Muscle layer of duodenum (tissue), 2 donors: ENCODE measurements at regions not wholly inside any gene's neighbourhood (a gene's known extent, or its start where the extent isn't known, plus 50 kb on each side); places are given as distances from the start of the nearest gene placed in this dataset.

Source experiments
- H3K27ac ChIP-seq: one replicate; pipeline ENCODE4 v1.7.0; 2013; ENCODE audit warnings: mild to moderate bottlenecking, low read length
- H3K27me3 ChIP-seq: one replicate; pipeline ENCODE4 v1.7.0; 2013; ENCODE audit warnings: low read depth, mild to moderate bottlenecking, control low read depth, low read length
- H3K36me3 ChIP-seq, 2 donors: one replicate each; pipeline ENCODE4 v1.7.0; 2013; ENCODE audit warnings: low read length in 2 of 2, control low read depth in 1 of 2, mild to moderate bottlenecking in 1 of 2; ENCODE audit not compliant: insufficient read depth in 2 of 2, control insufficient read depth in 1 of 2
- H3K4me1 ChIP-seq, 2 donors: one replicate each; pipeline ENCODE4 v1.7.0; 2013; ENCODE audit warnings: low read length in 2 of 2, mild to moderate bottlenecking in 2 of 2, control low read depth in 1 of 2, moderate library complexity in 1 of 2; ENCODE audit not compliant: insufficient read depth in 2 of 2, control insufficient read depth in 1 of 2
- H3K4me3 ChIP-seq, 2 donors: one replicate each; pipeline ENCODE4 v1.7.0; 2013; ENCODE audit warnings: low read length in 2 of 2, low read depth in 1 of 2, mild to moderate bottlenecking in 1 of 2
- H3K9me3 ChIP-seq, 2 donors: one replicate each; pipeline ENCODE4 v1.7.0; 2013; ENCODE audit warnings: low read length in 2 of 2, control low read depth in 1 of 2, mild to moderate bottlenecking in 1 of 2; ENCODE audit not compliant: control insufficient read depth in 1 of 2
- donor health status: healthy.

DNA sequence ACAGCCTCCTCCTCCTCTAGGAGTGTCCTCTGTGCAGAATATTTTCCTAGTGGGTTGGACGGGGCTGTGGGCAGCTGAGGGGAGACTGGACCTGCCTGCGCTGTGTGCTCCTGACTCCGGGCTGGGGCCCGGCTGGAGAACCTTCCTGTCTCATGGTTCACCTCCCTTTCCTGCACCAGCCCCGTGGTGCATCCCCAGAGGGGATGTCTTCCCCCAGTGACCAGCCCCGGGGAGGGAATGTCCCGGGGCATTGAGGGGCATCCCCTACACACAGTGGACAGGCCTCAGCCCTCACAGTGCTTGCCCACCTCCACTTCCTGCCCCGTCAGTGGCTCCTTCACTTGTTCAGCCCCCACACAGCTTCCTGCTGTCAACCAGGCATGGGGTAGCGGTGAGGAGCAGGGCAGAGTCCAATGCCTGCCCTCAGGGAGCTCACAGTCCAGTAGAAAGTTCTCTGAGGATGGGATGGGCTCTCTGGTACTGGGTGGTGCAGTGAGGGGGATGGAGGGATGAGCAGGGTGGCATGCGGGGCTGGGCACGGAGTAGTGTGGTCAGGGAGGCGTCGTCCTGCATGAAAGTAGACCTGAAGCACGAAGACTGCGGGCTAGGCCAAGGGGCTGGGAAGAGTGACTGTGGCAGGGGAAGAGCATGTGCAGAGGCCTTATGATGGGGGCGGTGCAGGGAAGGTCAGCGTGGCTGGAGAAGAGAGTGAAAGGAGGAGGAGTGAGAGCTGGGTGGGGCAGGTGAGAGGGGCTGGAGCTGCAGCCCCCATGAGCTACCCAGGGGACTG is 52.1 kb upstream of the PITX1 start:
- Histone ChIP-seq H3K27me3 (no peaks in the 10 kb centered on the region), H3K9me3 (peaks cover 5 to 6% of the 10 kb centered on the region in 2 donors), H3K36me3 (no peaks in the 10 kb centered on the region), H3K4me3 (no peak overlapping the region), H3K4me1 (no peaks in the 10 kb centered on the region), H3K27ac (no peak overlapping the region)

DNA sequence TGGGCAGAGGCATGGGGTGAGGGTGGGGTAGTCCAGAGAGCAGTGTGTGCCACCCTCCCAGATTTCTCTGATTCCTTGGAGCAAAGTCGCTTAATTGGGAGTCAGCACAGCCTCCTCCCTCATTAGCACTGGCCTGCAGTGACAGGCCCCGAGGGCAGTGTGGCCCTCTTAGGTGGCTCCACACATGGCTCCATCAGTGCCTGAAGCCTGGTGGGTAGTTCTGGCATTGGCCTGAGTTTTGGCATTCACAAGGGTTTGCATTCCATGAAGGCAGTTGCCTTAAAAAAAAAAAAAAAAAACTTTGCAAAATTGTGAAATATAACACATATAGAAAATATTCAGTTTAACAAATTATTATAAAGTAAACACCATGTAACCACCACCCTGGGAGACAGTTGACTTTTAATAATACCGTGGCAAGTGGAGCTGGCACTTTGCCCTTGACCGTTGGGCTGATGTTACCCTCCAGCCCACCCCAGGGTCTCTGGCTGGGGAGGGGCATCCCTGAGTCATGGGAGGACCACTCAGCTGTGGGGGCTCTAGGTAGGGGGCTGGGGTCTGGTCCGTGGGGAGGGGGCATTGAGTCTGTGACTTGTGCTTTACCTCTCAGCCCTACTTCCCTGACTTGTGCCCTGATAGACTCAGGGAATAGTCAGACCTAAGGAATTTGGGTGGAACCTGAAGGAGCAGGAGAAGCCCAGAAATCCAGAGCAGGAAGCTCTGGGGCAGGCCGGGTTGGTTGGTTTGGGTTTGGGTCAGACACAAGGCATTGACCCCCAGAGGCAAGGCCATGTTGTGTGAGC is 51.3 kb upstream of the PITX1 start:
- H3K4me3 ChIP-seq: no peak overlapping the region
- peaks cover 6 to 9% of the 10 kb centered on the region in 2 donors for H3K9me3 ChIP-seq
- H3K27me3 ChIP-seq: no peaks in the 10 kb centered on the region
- no peaks in the 10 kb centered on the region for H3K4me1 ChIP-seq
- H3K36me3 ChIP-seq: no peaks in the 10 kb centered on the region
- H3K27ac ChIP-seq: no peak overlapping the region
